ENCODE measurements at regions not wholly inside any gene's neighbourhood (a gene's known extent, or its start where the extent isn't known, plus 50 kb on each side); places are given as distances from the start of the nearest gene placed in this dataset.

DNA sequence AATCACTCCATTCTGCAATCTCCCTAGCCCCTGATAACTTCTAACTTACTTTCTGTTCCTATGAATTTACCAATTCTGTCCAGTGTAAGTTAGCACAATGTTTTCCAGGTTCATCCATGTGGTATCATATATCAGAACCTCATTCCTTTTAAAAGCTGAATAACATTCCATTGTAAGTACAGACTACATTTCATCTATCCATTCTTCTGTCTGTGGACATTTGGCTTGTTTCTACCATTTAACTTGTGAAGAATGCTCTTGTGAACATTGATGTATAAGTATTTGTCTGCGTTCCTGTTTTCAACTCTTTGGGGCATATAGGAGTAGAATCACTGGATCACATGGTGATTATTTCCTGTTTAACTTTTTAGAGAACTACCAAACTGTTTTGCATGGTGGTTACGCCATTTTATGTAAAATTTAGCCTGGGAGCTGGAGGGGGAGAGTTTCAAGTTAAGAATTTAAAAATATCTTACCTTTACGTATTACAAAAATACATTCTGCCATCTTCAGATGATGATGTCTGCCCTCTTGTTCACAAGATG lies 156.5 kb downstream of the BTBD3 start:
- TF ChIP-seq ARNT (IDR thresholded peaks at IDR 0.05), result no peak
- POLR2A ChIA-PET, result no interaction called here
- CTCF ChIA-PET, result no interaction called here
- no peak for DNase-seq (ENCODE audit: extremely low spot score)

DNA sequence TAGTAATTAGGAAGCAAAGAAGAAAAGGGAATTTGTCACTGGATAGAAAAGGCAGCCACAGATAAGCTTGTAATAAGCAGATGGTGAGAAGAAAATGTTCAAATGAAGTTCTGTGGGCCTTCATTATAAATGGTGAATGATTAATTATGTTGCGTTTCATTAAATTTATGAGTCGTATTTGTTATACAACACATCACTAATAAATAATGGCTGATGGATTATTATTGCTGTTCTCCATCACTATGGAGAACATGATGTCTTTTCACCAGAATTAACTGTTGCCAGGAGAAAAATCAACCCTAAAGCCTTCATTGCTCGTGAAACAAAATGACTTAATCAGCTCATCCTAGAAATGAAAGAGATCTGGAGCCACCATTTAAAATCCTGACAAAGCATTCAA lies 158.5 kb downstream of the BTBD3 start:
- TF ChIP-seq ELF4 (IDR thresholded peaks at IDR 0.05) (no peak), FOXK2 (IDR thresholded peaks at IDR 0.05) (no peak), HDGF (IDR thresholded peaks at IDR 0.05; ENCODE audit: borderline replicate concordance) (no peak), ARNT (IDR thresholded peaks at IDR 0.05) (no peak), TARDBP (IDR thresholded peaks at IDR 0.05) (no peak)
- DNase-seq (ENCODE audit: extremely low spot score), result no peak
- POLR2A ChIA-PET, result interaction anchor here (0.7 kb wide), 1 partner anchor 154 kb away, joined by 3 read pairs; no protein-coding TSS in a partner anchor
- CTCF ChIA-PET, result no interaction called here

- TF ChIP-seq HDGF (IDR thresholded peaks at IDR 0.05; ENCODE audit: borderline replicate concordance), result no peak
- no peak for TF ChIP-seq FOXK2 (IDR thresholded peaks at IDR 0.05)
- TF ChIP-seq L3MBTL2 (conservative IDR thresholded peaks at IDR 0.05), result no peak
- TF ChIP-seq SP1 (IDR thresholded peaks at IDR 0.05), result no peak
- no peak for TF ChIP-seq FOXM1 (IDR thresholded peaks at IDR 0.05; ENCODE audit: borderline replicate concordance)
- no peak for TF ChIP-seq SUZ12 (IDR thresholded peaks at IDR 0.05)
- no peak for TF ChIP-seq NFRKB (IDR thresholded peaks at IDR 0.05)
- TF ChIP-seq BHLHE40 (IDR thresholded peaks at IDR 0.05; ENCODE audit: borderline replicate concordance), result no peak
- no peak for TF ChIP-seq ARNT (IDR thresholded peaks at IDR 0.05)
- no peak for TF ChIP-seq ZNF384 (IDR thresholded peaks at IDR 0.05)
- TF ChIP-seq ELF4 (IDR thresholded peaks at IDR 0.05), result no peak
- TF ChIP-seq FOXA1 (IDR thresholded peaks at IDR 0.05), result no peak
- TF ChIP-seq LEF1 (IDR thresholded peaks at IDR 0.05; ENCODE audit: borderline replicate concordance), result no peak
- no peak for TF ChIP-seq TARDBP (IDR thresholded peaks at IDR 0.05)
- no peak for TF ChIP-seq CTBP1 (IDR thresholded peaks at IDR 0.05; ENCODE audit: borderline replicate concordance)
- no peak for DNase-seq (ENCODE audit: extremely low spot score)
- ChIA-PET POLR2A (no interaction called here), CTCF (no interaction called here)
Observed at GRCh38 chr20:12077875-12078274, 160.2 kb downstream of the BTBD3 start.

- POLR2A ChIA-PET, result no interaction called here
- no peak for DNase-seq (ENCODE audit: extremely low spot score)
- CTCF ChIA-PET, result no interaction called here
- TF ChIP-seq FOXM1 (IDR thresholded peaks at IDR 0.05; ENCODE audit: borderline replicate concordance) (no peak), BHLHE40 (IDR thresholded peaks at IDR 0.05; ENCODE audit: borderline replicate concordance) (no peak)
Observed at GRCh38 chr20:12079490-12079889, 161.8 kb downstream of the BTBD3 start.

- POLR2A ChIA-PET, result no interaction called here
- no peak for TF ChIP-seq ELF4 (IDR thresholded peaks at IDR 0.05)
- TF ChIP-seq L3MBTL2 (conservative IDR thresholded peaks at IDR 0.05), result no peak
- no peak for TF ChIP-seq FOXK2 (IDR thresholded peaks at IDR 0.05)
- no peak for DNase-seq (ENCODE audit: extremely low spot score)
- CTCF ChIA-PET, result no interaction called here
Observed at GRCh38 chr20:12083269-12083668, 165.6 kb downstream of the BTBD3 start.

DNA sequence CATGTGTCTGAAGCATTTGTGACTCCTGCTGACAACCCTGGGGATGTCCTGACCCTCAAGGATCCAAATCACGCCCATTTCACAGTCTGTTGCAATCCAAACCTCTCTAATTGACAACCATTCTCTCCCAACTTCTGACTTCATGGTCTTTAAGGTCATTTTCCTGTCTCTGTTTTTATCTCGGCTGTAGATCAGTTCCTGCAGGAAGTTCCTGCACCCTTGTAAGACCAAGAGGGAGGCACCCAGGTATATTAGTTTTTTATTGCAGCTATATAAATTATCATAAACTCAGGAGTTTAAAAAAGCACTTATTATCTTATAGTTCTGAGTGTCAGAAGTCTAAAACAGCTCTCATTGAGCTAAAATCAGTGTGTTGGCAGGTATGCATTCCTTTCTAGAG lies 166.8 kb downstream of the BTBD3 start:
- no peak for TF ChIP-seq ZNF384 (IDR thresholded peaks at IDR 0.05)
- TF ChIP-seq FOXK2 (IDR thresholded peaks at IDR 0.05), result no peak
- POLR2A ChIA-PET, result no interaction called here
- CTCF ChIA-PET, result no interaction called here
- no peak for DNase-seq (ENCODE audit: extremely low spot score)

DNA sequence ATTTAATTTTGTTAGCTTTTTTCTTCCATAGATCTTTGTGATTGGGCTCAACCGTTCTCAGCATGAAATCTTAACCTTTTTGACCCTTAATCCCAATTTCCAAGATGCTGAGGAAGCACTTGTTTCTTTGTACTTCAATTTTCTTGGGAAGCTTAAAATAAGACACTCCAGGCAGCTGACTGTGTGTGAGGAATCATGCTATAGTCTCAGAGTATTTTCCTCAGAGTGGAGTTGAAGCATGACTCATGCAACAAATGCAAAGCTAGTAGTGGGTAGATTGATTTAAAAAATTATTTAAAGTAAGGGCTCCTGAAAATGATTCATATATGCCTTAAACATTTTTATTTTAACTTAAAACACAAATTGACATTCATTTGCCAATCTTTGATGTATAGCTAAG lies 168.7 kb downstream of the BTBD3 start:
- no peak for DNase-seq (ENCODE audit: extremely low spot score)
- ChIA-PET POLR2A (no interaction called here), CTCF (no interaction called here)
- TF ChIP-seq SP1 (IDR thresholded peaks at IDR 0.05), result no peak
- no peak for TF ChIP-seq LEF1 (IDR thresholded peaks at IDR 0.05; ENCODE audit: borderline replicate concordance)
- TF ChIP-seq BHLHE40 (IDR thresholded peaks at IDR 0.05; ENCODE audit: borderline replicate concordance), result no peak
- no peak for TF ChIP-seq NFRKB (IDR thresholded peaks at IDR 0.05)
- no peak for TF ChIP-seq HDGF (IDR thresholded peaks at IDR 0.05; ENCODE audit: borderline replicate concordance)
- TF ChIP-seq FOXK2 (IDR thresholded peaks at IDR 0.05), result no peak
- TF ChIP-seq FOXA1 (IDR thresholded peaks at IDR 0.05), result no peak
- TF ChIP-seq ELF4 (IDR thresholded peaks at IDR 0.05), result no peak
- no peak for TF ChIP-seq SUZ12 (IDR thresholded peaks at IDR 0.05)
- TF ChIP-seq L3MBTL2 (conservative IDR thresholded peaks at IDR 0.05), result no peak
- TF ChIP-seq ZNF384 (IDR thresholded peaks at IDR 0.05), result no peak

GRCh38 chr20:12090920-12091319 lies 173.2 kb downstream of the BTBD3 start:
- TF ChIP-seq HDGF (IDR thresholded peaks at IDR 0.05; ENCODE audit: borderline replicate concordance) (no peak), ELF4 (IDR thresholded peaks at IDR 0.05) (no peak), SP1 (IDR thresholded peaks at IDR 0.05) (no peak), NFRKB (IDR thresholded peaks at IDR 0.05) (no peak), BHLHE40 (IDR thresholded peaks at IDR 0.05; ENCODE audit: borderline replicate concordance) (no peak), L3MBTL2 (conservative IDR thresholded peaks at IDR 0.05) (no peak), SUZ12 (IDR thresholded peaks at IDR 0.05) (no peak), TARDBP (IDR thresholded peaks at IDR 0.05) (no peak), FOXK2 (IDR thresholded peaks at IDR 0.05) (no peak), LEF1 (IDR thresholded peaks at IDR 0.05; ENCODE audit: borderline replicate concordance) (no peak), FOXM1 (IDR thresholded peaks at IDR 0.05; ENCODE audit: borderline replicate concordance) (no peak), ARNT (IDR thresholded peaks at IDR 0.05) (no peak), ZNF384 (IDR thresholded peaks at IDR 0.05) (no peak), CTBP1 (IDR thresholded peaks at IDR 0.05; ENCODE audit: borderline replicate concordance) (no peak), FOXA1 (IDR thresholded peaks at IDR 0.05) (no peak)
- TF ChIP-seq, protein P1, sequence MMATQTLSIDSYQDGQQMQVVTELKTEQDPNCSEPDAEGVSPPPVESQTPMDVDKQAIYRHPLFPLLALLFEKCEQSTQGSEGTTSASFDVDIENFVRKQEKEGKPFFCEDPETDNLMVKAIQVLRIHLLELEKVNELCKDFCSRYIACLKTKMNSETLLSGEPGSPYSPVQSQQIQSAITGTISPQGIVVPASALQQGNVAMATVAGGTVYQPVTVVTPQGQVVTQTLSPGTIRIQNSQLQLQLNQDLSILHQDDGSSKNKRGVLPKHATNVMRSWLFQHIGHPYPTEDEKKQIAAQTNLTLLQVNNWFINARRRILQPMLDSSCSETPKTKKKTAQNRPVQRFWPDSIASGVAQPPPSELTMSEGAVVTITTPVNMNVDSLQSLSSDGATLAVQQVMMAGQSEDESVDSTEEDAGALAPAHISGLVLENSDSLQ (IDR thresholded peaks at IDR 0.05), result no peak
- no peak for DNase-seq (ENCODE audit: extremely low spot score)
- CTCF ChIA-PET, result interaction anchor here (0.6 kb wide), 1 partner anchor 10 kb away, joined by 3 read pairs; no protein-coding TSS in a partner anchor
- POLR2A ChIA-PET, result no interaction called here

All from HEK293T (cell line).